Fibroblast of peridontal ligament (primary cell): ENCODE measurements at regions not wholly inside any gene's neighbourhood (a gene's known extent, or its start where the extent isn't known, plus 50 kb on each side); places are given as distances from the start of the nearest gene placed in this dataset.

ENCODE experiments used
- DNase-seq: peaks from one replicate; pipeline ENCODE4 v3.0.0-alpha.2; 2010; ENCODE audit errors: extremely low read depth

- no peak for DNase-seq
Observed at GRCh38 chr4:144465546-144465945, 180.4 kb upstream of the HHIP start.

- DNase-seq: no peak
Observed at GRCh38 chr4:144480068-144480467, 165.9 kb upstream of the HHIP start.

DNA sequence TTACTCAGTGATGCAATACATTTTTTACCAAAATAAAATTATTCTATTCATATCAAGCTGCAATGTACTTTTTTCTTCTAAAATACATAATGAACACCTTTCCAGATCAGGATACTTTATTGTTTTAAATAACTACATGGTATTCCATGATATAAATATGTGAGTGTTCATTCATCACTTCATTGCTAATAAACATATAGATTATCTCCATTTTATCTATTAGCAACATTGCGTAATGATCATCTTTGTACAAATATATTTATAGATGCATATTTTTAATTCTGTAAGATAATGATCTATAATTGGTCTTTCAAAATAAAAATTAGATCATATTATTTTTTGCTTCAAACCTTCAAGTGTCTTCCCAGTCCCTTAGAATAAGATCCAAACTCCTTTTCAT, 156.1 kb upstream of the HHIP start:
- no peak for DNase-seq

DNA sequence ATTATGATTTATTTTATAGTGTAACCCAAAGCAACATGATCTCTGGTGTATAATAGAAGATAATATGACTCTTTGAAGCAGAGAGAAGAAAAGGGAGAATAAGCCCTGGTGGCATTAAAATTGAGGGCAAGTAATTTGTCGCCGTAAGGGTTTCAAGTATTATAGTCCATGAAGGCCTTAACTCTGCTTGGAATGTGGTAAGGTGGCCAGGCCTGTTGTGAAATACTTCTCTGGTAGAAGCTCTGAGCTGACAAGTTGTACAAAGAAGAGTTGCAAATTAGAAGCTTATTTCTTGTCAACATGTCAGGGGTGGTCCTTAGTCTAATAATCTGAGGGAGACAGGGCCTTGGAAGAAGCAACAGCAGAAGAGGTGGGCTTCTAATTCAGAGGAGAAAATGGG, 151.7 kb upstream of the HHIP start:
- DNase-seq: no peak

DNA sequence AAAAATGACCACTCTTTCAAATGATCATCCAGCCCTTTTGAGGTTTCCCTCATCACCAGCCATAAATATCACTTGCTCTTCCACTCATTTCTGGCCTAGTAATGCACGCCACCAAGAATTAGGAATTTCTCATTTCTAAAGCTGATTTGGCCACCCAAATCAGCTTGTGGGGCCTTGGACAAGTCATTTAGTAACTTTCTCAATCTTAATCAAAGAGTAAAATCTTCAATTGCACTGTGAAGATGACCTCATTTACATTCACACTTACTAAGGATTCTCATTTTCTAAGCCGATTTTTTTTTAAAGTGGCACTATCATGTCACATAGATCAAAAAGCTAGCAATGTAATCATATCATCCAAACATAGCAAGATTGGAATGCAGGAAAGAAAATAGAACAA, 150.0 kb upstream of the HHIP start:
- no peak for DNase-seq

DNA sequence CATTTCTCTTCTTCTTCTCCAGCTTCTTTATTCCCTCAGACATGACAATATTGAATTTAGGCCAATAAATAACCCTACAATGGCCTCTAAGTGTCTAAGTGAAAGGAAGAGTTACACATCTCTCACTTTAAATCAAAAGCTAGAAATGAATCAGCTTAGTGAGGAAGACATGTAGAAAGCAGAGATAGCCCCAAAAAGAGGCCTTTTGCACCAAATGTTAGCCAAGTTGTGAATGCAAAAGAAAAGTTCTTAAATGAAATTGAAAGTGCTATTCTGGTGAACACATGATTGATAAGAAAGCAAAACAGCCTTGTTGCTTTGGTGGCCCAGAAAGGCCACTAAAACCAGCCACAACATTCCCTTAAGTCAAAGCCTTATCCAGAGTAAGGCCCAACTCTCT, 146.2 kb upstream of the HHIP start:
- no peak for DNase-seq

- no peak for DNase-seq
Observed at GRCh38 chr4:144501231-144501780, 144.7 kb upstream of the HHIP start.

DNA sequence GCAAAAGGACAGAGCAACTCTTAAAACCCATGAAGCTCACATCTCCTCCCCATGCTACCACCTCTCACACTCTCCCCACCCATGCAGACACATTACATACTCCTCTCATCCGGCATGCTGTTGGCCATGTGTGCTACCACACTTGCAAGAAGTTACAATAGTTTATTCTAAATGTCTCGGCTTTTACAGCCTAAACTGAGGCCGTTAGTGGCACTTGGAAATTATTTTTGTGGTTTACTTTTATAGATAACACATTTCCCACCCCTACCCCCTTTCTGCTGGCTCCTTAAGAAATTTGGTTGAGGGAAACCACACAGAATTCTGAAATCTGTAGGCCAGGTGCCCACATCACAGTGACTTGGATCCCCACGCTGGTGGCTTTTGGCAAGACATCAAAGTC, 141.1 kb upstream of the HHIP start:
- DNase-seq: no peak

DNA sequence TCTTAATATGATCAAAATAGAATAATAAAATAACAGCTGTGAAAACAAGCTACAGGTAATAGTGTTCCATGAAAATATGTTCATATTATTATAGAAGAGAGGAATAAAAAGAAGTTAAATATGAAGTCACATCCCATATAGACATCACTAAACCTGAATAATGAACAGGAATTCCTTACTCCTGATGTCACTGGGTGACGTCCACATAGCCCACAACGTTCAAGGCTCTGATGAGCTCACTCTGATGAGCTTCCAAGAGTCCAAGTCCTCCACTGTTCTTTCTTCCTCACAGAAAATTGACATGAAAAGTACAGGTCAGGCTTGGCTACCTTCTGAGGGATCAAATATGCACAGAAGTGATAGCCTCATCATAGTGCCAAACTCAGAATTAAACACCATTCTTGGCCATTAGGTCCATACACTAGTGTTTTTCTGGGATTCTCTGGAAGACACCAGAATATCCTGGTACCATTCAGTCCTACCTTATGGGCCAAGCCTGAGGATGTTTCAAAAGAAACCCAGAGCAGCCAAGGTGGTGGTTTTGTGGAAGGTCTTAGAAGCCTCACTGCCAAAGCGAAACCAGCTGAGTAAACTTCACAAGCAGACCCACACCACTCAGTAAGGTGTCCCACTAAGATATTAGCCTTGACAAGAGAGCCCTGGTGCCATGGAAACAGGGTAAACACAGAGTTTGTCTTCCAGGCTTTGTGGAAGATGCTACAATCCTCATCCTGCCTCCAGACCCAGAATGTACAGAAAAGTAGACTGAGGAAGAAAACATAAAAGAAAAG, 138.4 kb upstream of the HHIP start:
- DNase-seq: no peak

DNA sequence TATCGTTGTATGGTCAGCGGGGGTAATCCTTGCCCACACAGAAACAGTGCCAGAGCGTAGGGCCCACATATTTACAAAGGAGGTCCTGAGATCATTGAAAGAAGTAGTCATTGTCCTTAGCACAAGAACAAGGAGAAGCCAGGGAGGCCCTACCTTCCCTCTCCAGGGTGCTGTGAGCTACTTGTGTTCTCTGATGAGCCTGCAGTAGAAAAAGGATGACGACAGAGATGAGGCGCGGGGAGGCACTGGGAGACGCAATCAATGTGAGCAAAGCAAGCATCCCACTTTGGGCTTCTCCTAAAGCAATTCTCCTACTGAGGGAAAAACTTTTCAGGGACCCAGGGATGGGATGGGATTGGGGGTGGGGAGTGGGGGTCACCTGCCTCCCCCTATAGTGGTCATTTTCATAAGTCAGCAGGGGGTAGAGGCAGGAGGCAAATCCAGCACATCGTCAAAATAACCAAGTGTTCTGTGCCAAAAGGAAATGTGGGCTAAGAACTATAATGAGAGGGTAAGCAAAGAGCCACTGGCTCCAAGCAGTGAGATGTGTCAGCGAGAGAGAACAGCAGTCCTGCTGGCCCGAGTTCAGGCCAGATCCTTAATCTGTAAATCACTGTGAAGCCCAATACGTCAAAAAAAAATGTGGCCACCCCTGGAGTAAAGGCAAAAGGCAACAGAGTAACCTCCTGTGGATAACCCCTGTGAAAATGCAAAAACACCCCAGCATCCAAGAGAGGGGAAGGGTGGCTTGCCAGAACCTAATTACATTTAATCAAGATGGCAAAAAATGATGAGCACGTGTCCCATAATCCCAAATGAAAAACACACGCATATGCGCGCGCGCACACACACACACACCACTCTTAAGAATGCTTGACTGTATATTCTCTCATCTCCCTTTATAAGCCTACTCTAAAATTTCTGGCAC, 136.6 kb upstream of the HHIP start:
- DNase-seq: no peak

- no peak for DNase-seq
Observed at GRCh38 chr4:144514736-144515135, 131.2 kb upstream of the HHIP start.

DNA sequence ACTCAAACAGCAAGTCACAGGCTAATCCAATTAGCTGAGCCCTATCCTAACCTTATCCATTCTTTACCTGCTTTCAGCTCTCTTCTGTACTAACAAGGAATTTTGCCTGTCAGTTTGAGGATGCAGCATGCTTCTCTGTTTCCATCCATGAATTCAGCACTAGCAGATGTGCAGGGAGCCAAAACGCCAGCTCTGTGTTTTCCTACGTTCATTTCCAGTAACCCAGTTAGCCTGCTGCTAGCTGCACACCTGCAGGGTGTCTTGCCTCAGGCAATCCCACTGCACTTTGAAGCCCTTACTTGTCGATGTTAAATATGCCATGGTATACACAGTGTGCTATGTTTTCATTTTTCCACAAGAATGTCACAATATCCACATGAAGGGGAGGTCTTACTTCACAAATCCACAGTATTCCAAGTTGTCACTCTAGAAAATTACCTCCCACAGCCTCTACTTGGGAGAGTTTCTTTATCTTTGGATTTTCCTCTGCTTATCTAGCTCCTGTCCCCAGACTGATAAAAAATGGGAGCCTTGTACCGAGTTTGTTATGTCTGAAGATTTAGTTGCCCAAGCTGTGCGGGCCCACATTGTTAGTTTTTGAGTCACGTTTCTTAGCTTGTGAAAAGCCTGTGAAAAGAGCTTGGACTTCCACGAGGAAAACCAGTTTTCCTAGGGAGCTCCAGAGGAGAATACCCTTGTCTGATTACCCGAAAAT, 127.6 kb upstream of the HHIP start:
- no peak for DNase-seq

- DNase-seq: no peak
Observed at GRCh38 chr4:144531841-144532240, 114.1 kb upstream of the HHIP start.

DNA sequence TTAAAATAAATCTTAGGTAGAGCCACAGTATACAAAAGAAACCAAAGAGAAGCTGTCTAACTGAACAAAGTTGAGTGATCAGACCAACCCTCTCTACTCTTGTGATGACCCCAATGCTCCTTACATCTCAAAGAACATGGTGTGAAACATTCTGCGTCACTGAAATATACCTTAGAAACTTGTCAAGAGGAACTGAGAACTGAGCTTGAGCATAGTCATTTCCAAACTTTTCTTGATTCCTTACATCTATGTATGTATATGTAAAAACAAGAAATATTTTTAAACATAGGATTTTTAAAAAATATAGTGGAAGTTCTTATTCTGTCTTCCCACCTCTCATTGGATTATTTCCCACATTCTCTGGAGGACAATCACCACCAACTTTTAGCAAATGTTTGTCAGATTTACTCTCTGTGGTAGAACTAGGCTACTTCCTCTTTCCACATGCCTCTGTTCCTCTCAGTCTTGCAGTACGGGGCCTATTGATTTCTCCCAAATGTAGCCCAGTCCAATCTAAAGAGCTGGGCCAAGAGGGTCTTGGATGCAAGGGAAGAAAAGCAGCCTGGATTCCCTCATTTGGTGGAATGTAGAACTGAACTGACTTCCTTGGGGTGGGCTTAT, 98.2 kb upstream of the HHIP start:
- no peak for DNase-seq

DNA sequence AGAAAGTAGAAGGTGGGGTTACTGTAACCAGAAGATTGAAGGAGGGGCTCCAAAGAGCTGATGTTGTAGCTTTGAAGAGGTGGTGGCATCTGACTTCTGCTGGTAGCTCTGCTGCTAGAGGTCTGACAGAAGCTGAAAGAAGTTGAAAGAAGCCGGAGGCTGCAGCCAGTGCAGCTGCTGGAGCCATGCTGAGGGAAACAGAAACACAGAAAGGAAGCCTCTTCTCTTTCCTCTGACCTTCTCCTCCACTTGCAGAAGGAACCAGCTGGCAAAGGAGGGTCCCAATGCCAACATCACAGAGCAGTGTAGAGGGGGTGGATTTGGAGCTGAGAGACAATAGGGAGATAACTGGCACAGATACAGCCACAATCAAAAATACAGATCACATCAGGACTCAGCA, 89.3 kb upstream of the HHIP start:
- DNase-seq: no peak

DNA sequence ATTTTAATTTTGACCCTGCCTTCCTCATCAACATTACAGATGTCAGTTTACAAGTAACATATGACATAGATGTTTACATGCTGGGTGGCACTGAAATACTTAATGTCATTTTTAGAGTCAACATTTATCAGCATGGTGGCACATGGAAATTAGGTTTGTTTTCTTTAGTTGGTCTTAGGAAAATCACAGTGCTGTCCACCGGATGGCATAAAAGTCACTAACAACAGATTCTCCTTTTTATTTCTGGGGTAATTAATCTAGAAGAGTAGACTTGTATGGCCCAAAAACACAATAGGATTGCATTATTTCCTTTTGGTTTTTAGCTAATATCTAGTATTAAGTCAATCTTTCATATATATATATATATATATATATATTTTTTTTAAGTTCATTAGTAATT, 88.6 kb upstream of the HHIP start:
- peak; percentile 2 for DNase-seq

DNA sequence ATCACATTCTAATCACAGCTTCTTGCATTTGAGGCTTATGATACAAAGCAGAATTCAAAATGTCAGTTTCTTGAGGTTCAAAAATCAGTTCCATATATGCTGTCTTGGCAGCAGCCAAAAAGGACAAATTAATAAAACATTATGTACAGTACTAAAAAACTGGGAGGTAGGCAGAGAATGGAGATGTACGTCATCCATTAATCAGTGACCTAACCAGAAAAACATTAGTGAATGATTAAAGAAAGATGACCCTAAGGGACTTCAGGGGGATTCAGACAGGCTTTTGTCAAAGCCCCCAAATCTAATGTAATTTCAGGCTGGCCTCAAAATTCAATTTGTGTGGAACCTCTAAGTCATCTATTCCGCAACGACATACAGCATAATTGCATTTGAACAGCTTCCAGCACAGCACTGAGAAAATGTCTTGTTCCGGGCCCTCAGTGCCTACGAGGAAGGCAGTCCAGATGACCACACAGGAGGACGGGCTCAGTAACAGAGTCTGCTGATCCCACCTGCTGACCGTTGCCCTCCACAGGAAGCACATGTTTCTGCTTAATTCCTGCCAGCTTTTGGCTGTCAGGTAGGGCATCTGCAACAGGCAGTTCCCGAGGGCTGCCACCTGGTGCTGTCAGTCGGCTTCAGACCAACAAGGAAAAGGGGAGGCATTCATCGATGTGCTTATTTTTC, 83.8 kb upstream of the HHIP start:
- no peak for DNase-seq

GRCh38 chr4:144564358-144564757, 81.6 kb upstream of the HHIP start:
- DNase-seq: no peak

DNA sequence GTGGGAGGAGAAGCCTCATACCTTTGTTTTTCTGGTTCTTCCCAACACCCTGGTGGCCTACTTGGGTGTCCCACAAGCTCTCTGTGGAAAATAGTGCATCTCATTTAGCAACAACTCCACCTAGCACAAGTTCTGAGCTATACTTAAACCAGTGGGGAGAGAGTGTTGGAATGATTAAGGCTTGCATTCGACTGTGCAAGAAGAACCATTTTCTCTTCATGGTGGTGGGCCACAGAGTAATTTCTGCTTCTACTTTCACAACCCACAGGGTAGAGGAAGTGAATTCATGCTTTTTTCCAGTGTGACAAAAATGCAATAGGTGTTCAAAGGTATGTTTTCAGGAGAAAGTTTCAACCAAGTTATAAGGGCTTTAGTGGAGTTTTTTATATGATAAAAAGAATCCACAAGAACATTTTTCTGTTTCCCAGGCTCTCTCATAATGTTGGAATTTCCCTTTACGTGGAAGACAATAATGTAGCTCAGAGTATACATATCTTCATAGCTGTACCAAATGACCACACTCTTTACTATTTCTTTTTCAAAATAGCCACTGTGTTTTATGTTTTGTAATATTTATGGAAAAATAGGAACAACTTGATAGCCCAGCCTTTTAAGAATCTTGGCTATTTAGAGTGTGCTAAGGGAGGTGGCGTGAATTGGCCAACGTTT, 80.3 kb upstream of the HHIP start:
- no peak for DNase-seq

- DNase-seq: no peak
Observed at GRCh38 chr4:144572660-144573059, 73.3 kb upstream of the HHIP start.

- no peak for DNase-seq
Observed at GRCh38 chr4:144574000-144574399, 72.0 kb upstream of the HHIP start.
